Activated CD4-positive, alpha-beta T cell treated with anti-CD3 and anti-CD28 coated beads for 36 hours (primary cell): ENCODE measurements at regions not wholly inside any gene's neighbourhood (a gene's known extent, or its start where the extent isn't known, plus 50 kb on each side); places are given as distances from the start of the nearest gene placed in this dataset.
"Not testable (repeated sequence)": the region's sequence is repeated elsewhere in the genome, so short reads cannot be mapped to it uniquely, and the experiment has no call there.

Experiments
- ATAC-seq: fragments of 200-7000 bp; cut with Tn5 transposase; one replicate; pipeline ENCODE4 v1.10.0; 2021; ENCODE audit warnings: mild to moderate bottlenecking, moderate library complexity
- CTCF ChIA-PET: fragments of 350-600 bp; sonication (Branson Sonifier 250); formaldehyde crosslinking; loops from one replicate; lab custom pipeline; 2021; ENCODE audit warnings: antibody characterized with exemption; lab: Charles Lee
- POLR2A ChIA-PET: fragments of 350-600 bp; sonication (Branson Sonifier 250); formaldehyde crosslinking; loops from one replicate; lab custom pipeline; 2021; ENCODE audit warnings: antibody characterized with exemption, inconsistent platforms; lab: Charles Lee
- DNase-seq: peaks from one replicate; pipeline ENCODE4 v3.0.0-alpha.2; 2020
- H3K27ac Mint-ChIP-seq: one replicate; pipeline ENCODE4 v1.8.0; 2021; ENCODE audit warnings: mixed read lengths
- H3K27me3 Mint-ChIP-seq: one replicate; pipeline ENCODE4 v1.8.0; 2021; ENCODE audit warnings: mixed read lengths
- H3K36me3 Mint-ChIP-seq: one replicate; pipeline ENCODE4 v1.8.0; 2021; ENCODE audit warnings: low read depth, mixed read lengths
- H3K4me1 Mint-ChIP-seq: one replicate; pipeline ENCODE4 v1.8.0; 2021; ENCODE audit warnings: mixed read lengths
- H3K4me3 Mint-ChIP-seq: one replicate; pipeline ENCODE4 v1.8.0; 2021; ENCODE audit warnings: mild to moderate bottlenecking, moderate library complexity, mixed read lengths
- H3K9me3 Mint-ChIP-seq: one replicate; pipeline ENCODE4 v1.8.0; 2021; ENCODE audit warnings: low read depth, mixed read lengths
- intact Hi-C, 2 experiments: fragments of 100-400 bp; cut with DNase I in 1 of 2; cut with micrococcal nuclease in 1 of 2; formaldehyde crosslinking; loops; one replicate each; pipeline versions ENCODE4 v1.14.2 to v1.15.1; 2022 to 2024; cut with DNase I, micrococcal nuclease

- H3K27ac Mint-ChIP-seq, intact Hi-C loops, H3K4me3 Mint-ChIP-seq, H3K36me3 Mint-ChIP-seq, H3K4me1 Mint-ChIP-seq, POLR2A ChIA-PET, H3K9me3 Mint-ChIP-seq, DNase-seq, ATAC-seq, H3K27me3 Mint-ChIP-seq: not testable (repeated sequence)
- CTCF ChIA-PET = interaction anchor here (0.8 kb wide), 1 partner anchor 16 kb away, joined by 3 read pairs; no protein-coding TSS in a partner anchor
Observed at GRCh38 chr20:18876394-18876793, 62.8 kb downstream of the SCP2D1 start.

DNA sequence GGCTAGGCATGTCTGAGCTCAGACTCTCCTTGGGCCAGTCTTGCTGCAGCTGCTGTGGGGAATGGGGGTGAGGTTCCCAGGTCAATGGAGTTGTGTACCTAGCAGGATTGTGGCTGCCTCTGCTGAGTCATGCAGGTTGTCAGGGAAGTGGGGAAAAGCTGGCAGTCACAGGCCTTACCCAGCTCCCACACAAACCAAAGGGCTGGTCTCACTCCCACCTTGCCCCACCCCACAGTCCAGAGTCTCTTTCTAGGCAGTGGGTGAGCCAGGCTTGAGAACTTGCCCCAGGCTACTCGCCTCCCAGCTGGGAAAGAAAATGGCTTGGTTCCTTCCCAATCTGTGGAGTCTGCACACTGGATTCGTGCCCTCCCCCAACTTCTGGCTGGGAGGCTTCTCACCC lies 65.7 kb downstream of the SCP2D1 start:
- ATAC-seq (no peak), DNase-seq (no peak)
- no peak overlapping the region for H3K4me3 Mint-ChIP-seq
- ChIA-PET CTCF (interaction anchor here (1.1 kb wide), 1 partner anchor 10 kb away, joined by 3 read pairs; no protein-coding TSS in a partner anchor), POLR2A (no interaction called here)
- intact Hi-C loops = no loop called here
- no peaks in the 10 kb centered on the region for H3K36me3 Mint-ChIP-seq
- H3K4me1 Mint-ChIP-seq = no peaks in the 10 kb centered on the region
- peaks cover 6% of the 10 kb centered on the region for H3K27me3 Mint-ChIP-seq
- peaks cover 2% of the 10 kb centered on the region for H3K9me3 Mint-ChIP-seq
- H3K27ac Mint-ChIP-seq = no peak overlapping the region

GRCh38 chr20:18886756-18887155 lies 73.2 kb downstream of the SCP2D1 start:
- no peak overlapping the region for H3K4me3 Mint-ChIP-seq
- intact Hi-C loops = no loop called here
- ChIA-PET CTCF (no interaction called here), POLR2A (interaction anchor here (0.5 kb wide), 1 partner anchor 440 kb away, joined by 3 read pairs; no protein-coding TSS in a partner anchor)
- H3K9me3 Mint-ChIP-seq = no peaks in the 10 kb centered on the region
- no peak overlapping the region for H3K27ac Mint-ChIP-seq
- no peaks in the 10 kb centered on the region for H3K4me1 Mint-ChIP-seq
- ATAC-seq (no peak), DNase-seq (no peak)
- H3K27me3 Mint-ChIP-seq = peaks cover 19% of the 10 kb centered on the region
- H3K36me3 Mint-ChIP-seq = no peaks in the 10 kb centered on the region

- H3K4me3 Mint-ChIP-seq = no peak overlapping the region
- H3K4me1 Mint-ChIP-seq = no peaks in the 10 kb centered on the region
- no peaks in the 10 kb centered on the region for H3K9me3 Mint-ChIP-seq
- ChIA-PET POLR2A (no interaction called here), CTCF (interaction anchor here (0.7 kb wide), 1 partner anchor 484 kb away, joined by 3 read pairs; no protein-coding TSS in a partner anchor)
- ATAC-seq (no peak), DNase-seq (no peak)
- H3K27me3 Mint-ChIP-seq = peaks cover 6% of the 10 kb centered on the region
- H3K27ac Mint-ChIP-seq = no peak overlapping the region
- no peaks in the 10 kb centered on the region for H3K36me3 Mint-ChIP-seq
- intact Hi-C loops = no loop called here
Observed at GRCh38 chr20:18901980-18902737, 88.6 kb downstream of the SCP2D1 start.

GRCh38 chr20:18904192-18904591 lies 90.6 kb downstream of the SCP2D1 start:
- DNase-seq = no peak
- no peaks in the 10 kb centered on the region for H3K9me3 Mint-ChIP-seq
- ATAC-seq = no peak
- no peaks in the 10 kb centered on the region for H3K4me1 Mint-ChIP-seq
- H3K4me3 Mint-ChIP-seq = no peak overlapping the region
- H3K27ac Mint-ChIP-seq = no peak overlapping the region
- intact Hi-C loops = no loop called here
- POLR2A ChIA-PET = no interaction called here
- H3K36me3 Mint-ChIP-seq = no peaks in the 10 kb centered on the region
- CTCF ChIA-PET = no interaction called here
- peaks cover 6% of the 10 kb centered on the region for H3K27me3 Mint-ChIP-seq

GRCh38 chr20:18904624-18905023 lies 91.0 kb downstream of the SCP2D1 start:
- CTCF ChIA-PET = no interaction called here
- Mint-ChIP-seq H3K4me3 (no peak overlapping the region), H3K9me3 (no peaks in the 10 kb centered on the region), H3K4me1 (no peaks in the 10 kb centered on the region), H3K27me3 (peaks cover 6% of the 10 kb centered on the region), H3K27ac (no peak overlapping the region), H3K36me3 (no peaks in the 10 kb centered on the region)
- no peak for ATAC-seq
- DNase-seq = no peak
- POLR2A ChIA-PET = no interaction called here
- intact Hi-C loops = no loop called here

DNA sequence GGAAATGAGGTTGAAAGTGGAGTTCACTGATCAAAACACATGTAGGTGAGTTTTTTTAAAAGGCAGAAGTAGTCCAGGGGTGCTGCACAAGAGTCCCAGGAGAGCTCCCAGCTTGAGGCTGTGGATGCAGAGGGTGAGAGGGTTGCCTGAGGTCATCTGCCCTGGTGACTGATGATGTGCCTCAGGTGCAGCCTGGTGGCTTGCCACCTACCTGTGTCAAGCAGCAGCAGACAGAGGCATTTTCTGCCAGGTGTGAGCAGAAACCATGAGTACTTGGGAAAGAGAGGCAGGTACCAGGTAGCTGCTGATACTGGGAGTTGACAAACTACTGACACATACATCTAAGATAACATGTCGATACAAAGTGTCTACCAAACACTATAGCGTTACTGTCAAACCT lies 92.5 kb downstream of the SCP2D1 start:
- ChIA-PET POLR2A (no interaction called here), CTCF (no interaction called here)
- ATAC-seq (no peak), DNase-seq (no peak)
- no peak overlapping the region for H3K27ac Mint-ChIP-seq
- H3K9me3 Mint-ChIP-seq = no peaks in the 10 kb centered on the region
- intact Hi-C loops = no loop called here
- H3K4me1 Mint-ChIP-seq = no peaks in the 10 kb centered on the region
- H3K27me3 Mint-ChIP-seq = peaks cover 10% of the 10 kb centered on the region
- H3K4me3 Mint-ChIP-seq = no peak overlapping the region
- H3K36me3 Mint-ChIP-seq = no peaks in the 10 kb centered on the region

- ATAC-seq (no peak), DNase-seq (no peak)
- Mint-ChIP-seq H3K36me3 (no peaks in the 10 kb centered on the region), H3K4me1 (no peaks in the 10 kb centered on the region), H3K9me3 (no peaks in the 10 kb centered on the region), H3K27me3 (peaks cover 13% of the 10 kb centered on the region), H3K27ac (no peak overlapping the region), H3K4me3 (no peak overlapping the region)
- intact Hi-C loops = no loop called here
- POLR2A ChIA-PET = no interaction called here
- CTCF ChIA-PET = no interaction called here
Observed at GRCh38 chr20:18907353-18907752, 93.8 kb downstream of the SCP2D1 start.

DNA sequence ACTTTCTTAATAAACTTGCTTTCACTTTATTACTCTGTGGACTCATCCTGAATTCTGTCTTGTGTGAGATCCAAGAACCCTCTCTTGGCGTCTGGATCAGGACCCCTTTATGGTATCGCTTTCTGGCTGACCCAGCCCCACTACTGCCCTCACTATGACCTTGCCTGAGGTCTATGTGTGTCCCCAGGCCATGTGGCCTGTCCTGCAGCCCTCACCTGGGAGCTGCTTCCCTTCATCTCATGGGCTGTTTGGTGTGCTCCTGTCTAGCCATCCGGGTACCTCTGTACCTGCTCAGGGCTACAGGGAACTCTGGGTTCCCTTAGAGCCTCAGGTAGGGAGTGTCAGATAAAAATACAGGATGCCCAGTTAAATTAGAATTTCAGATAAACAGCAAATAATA lies 94.5 kb downstream of the SCP2D1 start:
- DNase-seq (no peak), ATAC-seq (no peak)
- Mint-ChIP-seq H3K9me3 (no peaks in the 10 kb centered on the region), H3K4me3 (no peak overlapping the region), H3K27me3 (peaks cover 15% of the 10 kb centered on the region), H3K36me3 (no peaks in the 10 kb centered on the region), H3K27ac (no peak overlapping the region), H3K4me1 (no peaks in the 10 kb centered on the region)
- POLR2A ChIA-PET = no interaction called here
- CTCF ChIA-PET = no interaction called here
- intact Hi-C loops = no loop called here

DNA sequence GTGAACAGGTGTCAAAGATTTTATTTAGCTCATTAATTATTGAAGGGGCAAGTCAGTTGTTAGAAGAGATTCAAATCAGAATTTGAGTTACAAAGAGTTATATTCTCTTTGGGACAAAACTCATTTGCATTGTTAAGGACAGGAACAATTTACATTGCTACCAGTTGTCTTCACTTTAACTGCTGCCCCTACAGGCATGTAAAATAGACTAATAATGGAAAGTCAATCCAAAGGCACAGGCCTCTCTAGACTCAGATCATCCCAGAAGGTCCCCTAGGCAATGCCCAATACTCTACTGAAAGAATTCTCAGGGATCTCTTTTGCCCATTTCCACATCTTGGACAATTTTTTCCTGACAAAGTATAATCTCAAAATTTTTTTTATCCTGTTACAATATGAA lies 95.7 kb downstream of the SCP2D1 start:
- Mint-ChIP-seq H3K36me3 (no peaks in the 10 kb centered on the region), H3K27me3 (peaks cover 15% of the 10 kb centered on the region), H3K27ac (no peak overlapping the region), H3K4me3 (no peak overlapping the region), H3K4me1 (no peaks in the 10 kb centered on the region), H3K9me3 (no peaks in the 10 kb centered on the region)
- ATAC-seq (no peak), DNase-seq (no peak)
- ChIA-PET POLR2A (no interaction called here), CTCF (no interaction called here)
- intact Hi-C loops = no loop called here

DNA sequence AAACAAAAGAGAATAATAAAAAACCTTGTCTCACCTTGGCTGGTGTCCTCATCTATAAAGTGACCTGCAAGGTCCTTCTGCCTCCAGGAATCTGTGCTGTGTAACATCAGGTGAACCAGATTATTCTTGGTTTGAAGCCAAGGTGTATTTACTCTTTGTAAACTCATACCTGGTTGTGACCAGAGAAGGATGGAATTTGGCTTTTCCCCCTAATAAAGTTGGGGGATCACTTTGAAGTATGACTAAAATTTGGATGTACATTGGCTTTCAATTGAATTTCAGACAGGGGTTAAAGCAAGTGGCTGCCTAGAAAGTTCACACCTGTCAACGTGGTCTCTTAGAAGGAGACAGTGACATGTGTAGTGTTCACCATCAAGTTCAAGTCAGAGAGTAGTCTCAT lies 100.1 kb downstream of the SCP2D1 start:
- Mint-ChIP-seq H3K27ac (no peak overlapping the region), H3K4me1 (no peaks in the 10 kb centered on the region), H3K9me3 (no peaks in the 10 kb centered on the region), H3K36me3 (no peaks in the 10 kb centered on the region), H3K4me3 (no peak overlapping the region), H3K27me3 (peaks cover 11% of the 10 kb centered on the region)
- intact Hi-C loops = no loop called here
- ATAC-seq (no peak), DNase-seq (no peak)
- CTCF ChIA-PET = no interaction called here
- POLR2A ChIA-PET = no interaction called here

GRCh38 chr20:18914796-18915195 lies 101.2 kb downstream of the SCP2D1 start:
- ATAC-seq = no peak
- Mint-ChIP-seq H3K9me3 (no peaks in the 10 kb centered on the region), H3K27ac (no peak overlapping the region), H3K36me3 (no peaks in the 10 kb centered on the region), H3K4me1 (no peaks in the 10 kb centered on the region), H3K4me3 (no peak overlapping the region), H3K27me3 (peaks cover 11% of the 10 kb centered on the region)
- CTCF ChIA-PET = interaction anchor here (0.6 kb wide), 1 partner anchor 706 kb away, joined by 3 read pairs; no protein-coding TSS in a partner anchor
- no peak for DNase-seq
- intact Hi-C loops = no loop called here
- POLR2A ChIA-PET = no interaction called here
